ENCODE measurements at regions not wholly inside any gene's neighbourhood (a gene's known extent, or its start where the extent isn't known, plus 50 kb on each side); places are given as distances from the start of the nearest gene placed in this dataset.

GRCh38 chr3:64878362-64878761 lies 190.6 kb upstream of the ADAMTS9 start:
- no peak for TF ChIP-seq CTCF (conservative IDR thresholded peaks at IDR 0.05; ENCODE audit: low read depth, low read length)
- no peak overlapping the region for H3K4me3 ChIP-seq (ENCODE audit: low read length)
- DNase-seq (ENCODE audit: low read depth) = no peak

- no peak for DNase-seq (ENCODE audit: low read depth)
- no peak for TF ChIP-seq CTCF (conservative IDR thresholded peaks at IDR 0.05; ENCODE audit: low read depth, low read length)
- H3K4me3 ChIP-seq (ENCODE audit: low read length) = no peak overlapping the region
Measured at GRCh38 chr3:64873400-64873799, 185.6 kb upstream of the ADAMTS9 start.

- no peak for TF ChIP-seq CTCF (conservative IDR thresholded peaks at IDR 0.05; ENCODE audit: low read depth, low read length)
Measured at GRCh38 chr3:64872345-64872744, 184.5 kb upstream of the ADAMTS9 start.

GRCh38 chr3:64871834-64872249 lies 184.0 kb upstream of the ADAMTS9 start:
- H3K4me3 ChIP-seq (ENCODE audit: low read length) = no peak overlapping the region
- no peak for TF ChIP-seq CTCF (conservative IDR thresholded peaks at IDR 0.05; ENCODE audit: low read depth, low read length)
- DNase-seq (ENCODE audit: low read depth) = no peak

More at GRCh38 chr3:64872345-64872744, 184.5 kb upstream of the ADAMTS9 start:
- H3K4me3 ChIP-seq (ENCODE audit: low read length) = no peak overlapping the region
- no peak for DNase-seq (ENCODE audit: low read depth)

GRCh38 chr3:64870876-64871646 lies 183.3 kb upstream of the ADAMTS9 start:
- no peak overlapping the region for H3K4me3 ChIP-seq (ENCODE audit: low read length)
- TF ChIP-seq CTCF (conservative IDR thresholded peaks at IDR 0.05; ENCODE audit: low read depth, low read length) = no peak
- DNase-seq (ENCODE audit: low read depth) = no peak

GRCh38 chr3:64867224-64867623 lies 179.4 kb upstream of the ADAMTS9 start:
- no peak overlapping the region for H3K4me3 ChIP-seq (ENCODE audit: low read length)
- TF ChIP-seq CTCF (conservative IDR thresholded peaks at IDR 0.05; ENCODE audit: low read depth, low read length) = no peak
- DNase-seq (ENCODE audit: low read depth) = no peak
